ENCODE measurements at regions not wholly inside any gene's neighbourhood (a gene's known extent, or its start where the extent isn't known, plus 50 kb on each side); places are given as distances from the start of the nearest gene placed in this dataset.
"Not testable (repeated sequence)": the region's sequence is repeated elsewhere in the genome, so short reads cannot be mapped to it uniquely, and the experiment has no call there.

GRCh38 chr1:143764831-143765230 lies 207.0 kb downstream of the FAM72C start:
- H3K36me3 ChIP-seq (replicated peaks; ENCODE audit: control insufficient read depth, insufficient read depth, low read length); DNase-seq; H3K27me3 ChIP-seq (ENCODE audit: control insufficient read depth, insufficient read depth, low read length); H3K4me3 ChIP-seq (ENCODE audit: insufficient read depth, low read depth, low read length): not testable (repeated sequence)

DNA sequence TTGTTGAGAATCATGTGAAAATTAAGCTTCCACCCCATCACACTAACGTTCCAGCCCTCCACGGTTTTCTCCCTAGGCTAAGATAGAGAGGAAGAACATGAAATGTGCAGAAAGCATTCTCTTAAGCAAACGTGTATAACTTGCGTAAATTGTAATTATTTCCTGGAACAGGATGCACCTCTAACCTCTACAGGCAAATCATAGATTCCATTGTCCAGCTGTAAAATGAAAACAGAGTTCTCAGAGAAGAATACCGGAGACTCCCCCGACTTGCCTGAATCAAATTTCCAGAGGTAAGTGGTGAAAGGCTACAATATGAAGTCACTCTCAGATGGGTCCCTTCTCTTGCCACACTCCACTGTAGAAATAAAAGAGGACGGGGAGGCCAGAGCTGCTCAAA lies 211.4 kb downstream of the FAM72C start:
- not testable (repeated sequence) for H3K36me3 ChIP-seq (replicated peaks; ENCODE audit: control insufficient read depth, insufficient read depth, low read length); DNase-seq; H3K27me3 ChIP-seq (ENCODE audit: control insufficient read depth, insufficient read depth, low read length); H3K4me3 ChIP-seq (ENCODE audit: insufficient read depth, low read depth, low read length)

GRCh38 chr1:143755961-143756360 lies 215.8 kb downstream of the FAM72C start:
- not testable (repeated sequence) for H3K4me3 ChIP-seq (ENCODE audit: insufficient read depth, low read depth, low read length)

GRCh38 chr1:143748906-143749305 lies 222.9 kb downstream of the FAM72C start:
- Histone ChIP-seq H3K4me3 (ENCODE audit: insufficient read depth, low read depth, low read length) (no peak overlapping the region), H3K36me3 (replicated peaks; ENCODE audit: control insufficient read depth, insufficient read depth, low read length) (no peaks in the 10 kb centered on the region), H3K27me3 (ENCODE audit: control insufficient read depth, insufficient read depth, low read length) (no peaks in the 10 kb centered on the region)
- no peak for DNase-seq

More at GRCh38 chr1:143755961-143756360, 215.8 kb downstream of the FAM72C start:
- not testable (repeated sequence) for DNase-seq; H3K36me3 ChIP-seq (replicated peaks; ENCODE audit: control insufficient read depth, insufficient read depth, low read length); H3K27me3 ChIP-seq (ENCODE audit: control insufficient read depth, insufficient read depth, low read length)

DNA sequence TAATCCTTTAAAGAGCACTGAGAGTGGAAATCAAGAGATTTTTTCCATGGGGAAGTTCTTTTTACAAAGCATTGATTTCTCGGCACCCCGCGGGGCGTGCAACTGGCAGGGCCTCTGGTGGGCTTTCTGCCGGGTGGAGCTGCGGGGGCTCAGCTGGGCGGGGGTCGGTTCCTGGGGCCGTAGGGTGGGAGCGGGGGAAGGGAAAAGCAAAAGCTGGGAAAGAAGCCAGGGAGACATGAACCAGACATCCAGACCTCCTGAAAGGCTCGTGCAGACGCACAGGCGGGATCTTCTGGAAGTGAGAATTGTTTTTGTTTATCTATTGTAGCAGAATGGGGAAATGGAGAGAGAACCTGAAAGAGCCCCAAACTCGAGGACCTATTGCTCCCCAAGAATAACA lies 235.2 kb downstream of the FAM72C start:
- Histone ChIP-seq H3K36me3 (replicated peaks; ENCODE audit: control insufficient read depth, insufficient read depth, low read length) (no peaks in the 10 kb centered on the region), H3K27me3 (ENCODE audit: control insufficient read depth, insufficient read depth, low read length) (no peaks in the 10 kb centered on the region; the same call in 1 of the 2 replicates), H3K4me3 (ENCODE audit: insufficient read depth, low read depth, low read length) (peak overlapping the region; percentile 59)
- peak; percentile 21 for DNase-seq

DNA sequence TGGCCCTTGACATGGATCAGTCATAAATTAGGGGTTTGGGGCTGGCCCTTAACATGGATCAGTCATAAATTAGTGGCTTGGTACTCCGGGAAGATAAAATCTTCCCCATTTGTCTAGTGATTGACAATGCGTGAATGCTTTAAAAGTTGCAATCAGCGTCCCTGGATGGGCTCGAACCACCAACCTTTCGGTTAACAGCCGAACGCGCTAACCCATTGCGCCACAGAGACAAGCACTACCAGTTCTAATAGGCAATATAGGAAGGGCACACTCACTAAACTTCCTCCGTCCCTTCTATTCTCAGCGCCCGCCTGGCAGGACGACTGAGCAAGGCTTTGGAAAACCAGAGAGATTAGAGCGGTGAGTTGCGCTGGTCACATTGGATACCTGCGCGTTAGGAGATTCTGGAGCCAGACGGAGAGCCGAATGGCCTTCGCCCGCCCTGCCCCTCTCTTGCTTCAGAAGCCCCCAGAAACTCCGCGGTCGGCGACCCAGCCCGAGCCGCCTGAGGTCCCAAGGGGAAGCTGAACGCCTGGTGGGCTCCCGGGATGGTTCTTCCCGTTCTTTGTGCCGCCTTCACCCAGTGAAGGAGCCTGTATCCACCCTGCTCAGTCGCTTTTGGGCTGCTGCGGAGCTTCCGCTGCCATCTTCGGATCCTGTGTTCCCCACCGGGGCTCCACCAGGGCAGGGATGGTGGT lies 235.9 kb downstream of the FAM72C start:
- no peaks in the 10 kb centered on the region; the same call in 1 of the 2 replicates for H3K27me3 ChIP-seq (ENCODE audit: control insufficient read depth, insufficient read depth, low read length)
- DNase-seq = peak; percentile 36
- no peaks in the 10 kb centered on the region for H3K36me3 ChIP-seq (replicated peaks; ENCODE audit: control insufficient read depth, insufficient read depth, low read length)
- peak overlapping the region; percentile 59 for H3K4me3 ChIP-seq (ENCODE audit: insufficient read depth, low read depth, low read length)

GRCh38 chr1:143734261-143734660 lies 237.5 kb downstream of the FAM72C start:
- H3K4me3 ChIP-seq (ENCODE audit: insufficient read depth, low read depth, low read length); DNase-seq; H3K36me3 ChIP-seq (replicated peaks; ENCODE audit: control insufficient read depth, insufficient read depth, low read length); H3K27me3 ChIP-seq (ENCODE audit: control insufficient read depth, insufficient read depth, low read length): not testable (repeated sequence)

GRCh38 chr1:143730890-143731289 lies 240.9 kb downstream of the FAM72C start:
- H3K4me3 ChIP-seq (ENCODE audit: insufficient read depth, low read depth, low read length); H3K36me3 ChIP-seq (replicated peaks; ENCODE audit: control insufficient read depth, insufficient read depth, low read length); H3K27me3 ChIP-seq (ENCODE audit: control insufficient read depth, insufficient read depth, low read length); DNase-seq: not testable (repeated sequence)

DNA sequence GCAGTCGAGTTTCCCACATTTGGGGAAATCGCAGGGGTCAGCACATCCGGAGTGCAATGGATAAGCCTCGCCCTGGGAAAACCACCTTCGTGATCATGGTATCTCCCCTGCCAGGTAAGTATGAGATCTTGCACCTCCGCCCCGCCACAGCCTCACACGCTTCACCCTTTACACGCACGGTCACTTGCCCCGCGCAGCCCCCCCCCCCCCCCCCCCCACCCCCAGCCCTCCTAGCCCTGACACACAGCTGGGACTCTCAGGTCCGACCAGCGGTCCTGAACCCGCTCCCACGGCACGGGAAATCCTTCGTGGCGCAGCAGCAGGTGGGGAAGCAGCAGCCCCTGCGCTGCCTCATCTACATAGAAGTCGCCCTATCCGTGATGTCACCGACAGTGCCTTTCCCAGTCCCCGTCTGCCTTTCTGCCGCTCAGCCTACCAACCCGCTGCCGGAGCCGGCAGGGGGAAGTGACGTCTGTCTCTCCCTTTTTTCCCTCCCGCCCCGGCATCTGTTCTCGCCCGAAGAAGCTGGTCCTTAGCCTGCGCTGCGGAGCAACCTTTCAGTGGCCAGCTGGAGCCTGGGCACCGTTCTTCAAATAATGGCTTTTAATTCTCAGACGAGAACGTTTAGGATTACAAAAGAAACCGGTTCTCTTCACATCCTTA lies 242.2 kb downstream of the FAM72C start:
- H3K4me3 ChIP-seq (ENCODE audit: insufficient read depth, low read depth, low read length); H3K27me3 ChIP-seq (ENCODE audit: control insufficient read depth, insufficient read depth, low read length); DNase-seq: not testable (repeated sequence)

DNA sequence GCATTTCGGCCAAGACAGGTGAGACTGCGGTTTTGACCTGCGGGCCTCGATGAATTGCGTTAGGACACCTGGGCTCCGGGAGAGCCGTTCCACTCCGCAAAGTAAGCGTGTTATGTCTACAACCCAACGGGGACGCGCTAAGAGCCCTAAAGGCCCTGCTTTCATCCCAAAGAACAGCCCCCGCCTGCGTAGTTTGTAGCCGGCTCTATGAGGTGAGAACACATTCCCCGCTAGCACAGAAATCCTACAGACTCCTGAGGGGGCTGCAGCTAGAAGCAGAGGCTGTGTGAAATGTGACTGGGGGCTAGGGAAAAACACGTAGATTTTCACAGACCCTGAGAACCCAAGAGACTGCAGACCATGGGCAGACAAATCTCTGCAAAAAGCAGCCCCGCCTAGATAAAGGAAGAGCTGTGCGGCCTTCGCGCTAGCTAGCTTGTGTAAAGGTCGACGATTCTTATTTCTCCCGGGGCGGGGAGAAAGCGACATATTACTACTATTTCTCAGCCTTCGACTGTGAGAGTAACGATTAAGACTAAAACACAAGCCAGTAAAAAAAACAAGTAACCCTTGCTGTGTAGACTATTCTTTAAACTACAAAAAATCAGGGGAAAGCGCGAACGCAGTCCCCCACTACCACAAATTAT lies 242.9 kb downstream of the FAM72C start:
- DNase-seq; H3K36me3 ChIP-seq (replicated peaks; ENCODE audit: control insufficient read depth, insufficient read depth, low read length); H3K4me3 ChIP-seq (ENCODE audit: insufficient read depth, low read depth, low read length); H3K27me3 ChIP-seq (ENCODE audit: control insufficient read depth, insufficient read depth, low read length): not testable (repeated sequence)

More for the DNA sequence above, 242.2 kb downstream of the FAM72C start:
- not testable (repeated sequence) for H3K36me3 ChIP-seq (replicated peaks; ENCODE audit: control insufficient read depth, insufficient read depth, low read length)

DNA sequence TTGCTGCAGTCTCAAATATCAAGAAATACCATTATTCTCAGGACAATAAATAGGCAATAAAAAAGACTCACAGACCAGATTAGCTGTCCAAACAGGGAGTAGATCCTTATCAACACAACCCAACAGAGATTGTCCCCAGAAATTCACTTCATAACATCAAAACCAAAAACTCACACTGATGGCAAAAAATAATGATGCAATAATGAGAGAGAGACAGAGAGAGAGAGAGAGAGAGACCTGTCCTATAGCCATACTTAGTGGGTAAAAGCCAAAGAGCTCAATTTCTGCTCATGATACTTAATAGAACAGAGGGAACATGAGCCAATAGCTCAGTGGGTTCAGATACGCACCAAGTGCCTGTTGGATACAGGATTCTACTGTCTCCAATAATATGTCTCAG lies 244.5 kb downstream of the FAM72C start:
- DNase-seq = no peak
- H3K4me3 ChIP-seq (ENCODE audit: insufficient read depth, low read depth, low read length) = no peak overlapping the region
- no peaks in the 10 kb centered on the region for H3K27me3 ChIP-seq (ENCODE audit: control insufficient read depth, insufficient read depth, low read length)
- H3K36me3 ChIP-seq (replicated peaks; ENCODE audit: control insufficient read depth, insufficient read depth, low read length) = no peaks in the 10 kb centered on the region

DNA sequence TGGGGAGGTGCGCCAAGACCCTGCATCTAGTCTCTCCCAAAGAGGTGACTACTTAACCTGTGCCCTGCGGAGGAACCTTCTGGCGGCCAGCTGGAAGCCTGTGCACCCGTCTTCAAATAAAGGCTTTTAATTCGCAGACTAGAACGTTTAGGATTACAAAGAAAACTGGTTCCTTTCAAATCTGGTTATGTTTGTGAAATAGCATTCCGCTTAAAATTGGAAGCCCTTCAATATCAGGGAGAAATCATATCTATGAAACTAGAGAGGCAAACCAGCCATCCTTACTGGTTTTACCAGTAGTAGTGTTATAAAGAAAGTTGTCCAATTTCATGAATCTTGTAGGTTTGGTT lies 250.8 kb downstream of the FAM72C start:
- H3K27me3 ChIP-seq (ENCODE audit: control insufficient read depth, insufficient read depth, low read length) = no peaks in the 10 kb centered on the region
- no peaks in the 10 kb centered on the region for H3K36me3 ChIP-seq (replicated peaks; ENCODE audit: control insufficient read depth, insufficient read depth, low read length)
- no peak for DNase-seq
- H3K4me3 ChIP-seq (ENCODE audit: insufficient read depth, low read depth, low read length) = no peak overlapping the region

GRCh38 chr1:143720087-143721023 lies 251.4 kb downstream of the FAM72C start:
- DNase-seq = peak; percentile 36
- H3K36me3 ChIP-seq (replicated peaks; ENCODE audit: control insufficient read depth, insufficient read depth, low read length) = no peaks in the 10 kb centered on the region
- H3K4me3 ChIP-seq (ENCODE audit: insufficient read depth, low read depth, low read length) = peak overlapping the region; percentile 18; the same call in 1 of the 2 replicates
- H3K27me3 ChIP-seq (ENCODE audit: control insufficient read depth, insufficient read depth, low read length) = no peaks in the 10 kb centered on the region

DNA sequence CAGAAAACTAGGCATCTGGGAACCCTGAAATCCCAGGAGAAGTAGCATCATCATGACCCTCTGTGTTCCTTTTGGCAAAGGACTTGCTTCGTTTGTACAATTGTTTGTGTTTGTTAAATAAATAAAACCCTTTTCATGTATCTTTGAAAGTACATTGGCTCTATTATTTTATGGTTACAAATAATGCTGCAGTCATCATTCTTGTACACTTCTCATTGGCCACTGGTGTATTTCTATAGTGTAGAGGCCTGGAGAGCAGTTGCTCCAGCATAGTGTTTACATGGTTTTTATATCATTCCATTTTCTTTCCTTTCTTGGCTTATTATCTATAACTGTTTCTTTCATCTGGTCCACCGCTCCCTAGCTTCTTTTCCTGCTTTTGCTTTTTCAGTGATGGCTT lies 253.3 kb downstream of the FAM72C start:
- no peak overlapping the region for H3K4me3 ChIP-seq (ENCODE audit: insufficient read depth, low read depth, low read length)
- H3K36me3 ChIP-seq (replicated peaks; ENCODE audit: control insufficient read depth, insufficient read depth, low read length) = no peaks in the 10 kb centered on the region
- H3K27me3 ChIP-seq (ENCODE audit: control insufficient read depth, insufficient read depth, low read length) = no peaks in the 10 kb centered on the region
- no peak for DNase-seq

Data from H7 (cell line).